BLaER1 treated with 17β-estradiol and CSF1 and Interleukin-3, amounts not matched to agents 10 nM and 100 nM (cell line): ENCODE measurements at regions not wholly inside any gene's neighbourhood (a gene's known extent, or its start where the extent isn't known, plus 50 kb on each side); places are given as distances from the start of the nearest gene placed in this dataset.
"Not testable (repeated sequence)": the region's sequence is repeated elsewhere in the genome, so short reads cannot be mapped to it uniquely, and the experiment has no call there.

Experiments used
- H3K27ac ChIP-seq, 11 experiments: shearing (Covaris generic); formaldehyde crosslinking; 2 replicates each; pipeline ENCODE4 v1.8.1; 2022
- H3K27me3 ChIP-seq, 11 experiments: shearing (Covaris generic); formaldehyde crosslinking; 2 replicates each; pipeline ENCODE4 v1.8.1; 2022
- H3K36me3 ChIP-seq, 11 experiments: shearing (Covaris generic); formaldehyde crosslinking; 2 replicates each; pipeline ENCODE4 v1.8.1; 2022
- H3K4me1 ChIP-seq, 10 experiments: shearing (Covaris generic); formaldehyde crosslinking; 2 replicates each; pipeline ENCODE4 v1.8.1; 2022
- H3K4me2 ChIP-seq, 11 experiments: shearing (Covaris generic); formaldehyde crosslinking; 2 replicates each; pipeline ENCODE4 v1.8.1; 2022
- H3K4me3 ChIP-seq, 10 experiments: shearing (Covaris generic); formaldehyde crosslinking; 2 replicates each; pipeline ENCODE4 v1.8.1; 2022
- H3K9ac ChIP-seq, 11 experiments: shearing (Covaris generic); formaldehyde crosslinking; 2 replicates each; pipeline ENCODE4 v1.8.1; 2022
- H3K9me3 ChIP-seq, 11 experiments: shearing (Covaris generic); formaldehyde crosslinking; replicated peaks in 1 of 11; 2 replicates each; pipeline ENCODE4 v1.8.1; 2022
- H4K20me1 ChIP-seq, 11 experiments: shearing (Covaris generic); formaldehyde crosslinking; 2 replicates each; pipeline ENCODE4 v1.8.1; 2022
- Cebpa-rat ChIP-seq, 11 experiments: shearing (Covaris generic); IDR thresholded peaks; 2 replicates each; pipeline ENCODE4 v1.8.1; 2022

- no peak overlapping the region for H3K4me3 ChIP-seq
- no peaks in the 10 kb centered on the region for H3K36me3 ChIP-seq
- H3K27ac ChIP-seq: no peak overlapping the region
- H3K9me3 ChIP-seq: no peaks in the 10 kb centered on the region
- peak overlapping the region in 7 of 11 experiments; percentile 89 to 94 (median 91); a peak in 12 of 22 replicates for H3K4me2 ChIP-seq
- no peak overlapping the region for H3K9ac ChIP-seq
- peaks cover 69 to 76% (median 72%) of the 10 kb centered on the region in 11 experiments for H3K27me3 ChIP-seq
- peaks cover 0 to 51% (median 34%) of the 10 kb centered on the region in 11 experiments; a peak in 15 of 22 replicates for H4K20me1 ChIP-seq
- TF ChIP-seq Cebpa-rat (IDR thresholded peaks at IDR 0.05): no peak
- H3K4me1 ChIP-seq: peaks cover 12 to 61% (median 51%) of the 10 kb centered on the region in 10 experiments
Observed at GRCh38 chr20:25859649-25860530, 163.2 kb upstream of the ZNF337 start.

- peaks cover 0 to 39% (median 26%) of the 10 kb centered on the region in 11 experiments; a peak in 15 of 22 replicates for H4K20me1 ChIP-seq
- peaks cover 9 to 52% (median 44%) of the 10 kb centered on the region in 10 experiments for H3K4me1 ChIP-seq
- peak overlapping the region in 9 of 10 experiments; percentile 7 to 60 (median 43); a peak in 15 of 20 replicates for H3K4me3 ChIP-seq
- no peak for TF ChIP-seq Cebpa-rat (IDR thresholded peaks at IDR 0.05)
- H3K27me3 ChIP-seq: peaks cover 58 to 65% (median 60%) of the 10 kb centered on the region in 11 experiments
- peak overlapping the region; percentile 38 to 79 (median 68) for H3K4me2 ChIP-seq
- H3K27ac ChIP-seq: no peak overlapping the region
- H3K9me3 ChIP-seq: no peaks in the 10 kb centered on the region
- no peaks in the 10 kb centered on the region for H3K36me3 ChIP-seq
- H3K9ac ChIP-seq: no peak overlapping the region
Observed at GRCh38 chr20:25858495-25859425, 162.1 kb upstream of the ZNF337 start.

DNA sequence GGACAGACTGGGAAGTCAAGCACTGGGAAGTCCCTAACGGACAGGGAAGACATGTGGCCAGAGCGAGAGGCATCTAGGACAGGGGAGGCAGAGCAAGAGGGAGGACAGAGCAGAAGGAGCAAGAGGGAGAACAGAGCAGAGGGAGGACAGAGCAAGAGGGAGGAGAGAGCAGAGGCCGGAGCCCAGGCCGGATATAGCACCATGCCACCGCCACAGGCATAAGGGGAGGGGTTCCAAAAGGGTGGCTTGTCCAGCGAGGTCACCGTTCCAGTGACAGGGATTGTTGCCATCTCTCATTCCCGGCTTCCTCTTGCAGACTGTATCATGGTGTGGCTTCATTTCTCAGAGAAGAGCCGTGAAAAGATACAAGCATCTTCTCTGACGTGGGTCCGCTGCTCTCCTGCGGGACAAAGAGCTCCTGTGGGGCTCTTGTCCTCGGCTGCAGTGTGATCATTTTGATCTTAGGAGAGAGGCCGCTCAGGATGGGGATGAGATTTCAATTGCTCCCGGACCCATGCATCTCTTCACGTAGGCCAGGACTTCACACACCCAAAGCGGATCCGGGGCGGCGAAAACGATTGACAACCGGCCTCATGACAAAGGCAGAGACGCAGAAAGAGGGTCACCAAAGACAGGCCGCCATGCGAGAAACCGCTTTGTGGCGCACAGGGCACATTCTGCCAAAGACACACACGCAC is 160.6 kb upstream of the ZNF337 start:
- H3K9ac ChIP-seq, H3K27ac ChIP-seq, H3K4me3 ChIP-seq, H3K4me2 ChIP-seq, H3K9me3 ChIP-seq, H3K36me3 ChIP-seq: not testable (repeated sequence)
- H3K4me1 ChIP-seq: peaks cover 5 to 43% (median 32%) of the 10 kb centered on the region in 10 experiments
- peaks cover 43 to 49% (median 45%) of the 10 kb centered on the region in 11 experiments for H3K27me3 ChIP-seq
- peaks cover 0 to 29% (median 20%) of the 10 kb centered on the region in 11 experiments; a peak in 14 of 22 replicates for H4K20me1 ChIP-seq

GRCh38 chr20:25856256-25856884 is 159.7 kb upstream of the ZNF337 start:
- no peaks in the 10 kb centered on the region for H3K36me3 ChIP-seq
- H4K20me1 ChIP-seq: peaks cover 0 to 26% (median 16%) of the 10 kb centered on the region in 11 experiments; a peak in 10 of 22 replicates
- H3K4me2 ChIP-seq: no peak overlapping the region; a peak in 1 of 22 replicates
- H3K4me3 ChIP-seq: no peak overlapping the region
- H3K27me3 ChIP-seq: peaks cover 36 to 41% (median 37%) of the 10 kb centered on the region in 11 experiments
- peaks cover 0 to 37% (median 26%) of the 10 kb centered on the region in 10 experiments; a peak in 14 of 20 replicates for H3K4me1 ChIP-seq
- no peaks in the 10 kb centered on the region for H3K9me3 ChIP-seq
- no peak for TF ChIP-seq Cebpa-rat (IDR thresholded peaks at IDR 0.05)
- no peak overlapping the region for H3K27ac ChIP-seq
- H3K9ac ChIP-seq: no peak overlapping the region

DNA sequence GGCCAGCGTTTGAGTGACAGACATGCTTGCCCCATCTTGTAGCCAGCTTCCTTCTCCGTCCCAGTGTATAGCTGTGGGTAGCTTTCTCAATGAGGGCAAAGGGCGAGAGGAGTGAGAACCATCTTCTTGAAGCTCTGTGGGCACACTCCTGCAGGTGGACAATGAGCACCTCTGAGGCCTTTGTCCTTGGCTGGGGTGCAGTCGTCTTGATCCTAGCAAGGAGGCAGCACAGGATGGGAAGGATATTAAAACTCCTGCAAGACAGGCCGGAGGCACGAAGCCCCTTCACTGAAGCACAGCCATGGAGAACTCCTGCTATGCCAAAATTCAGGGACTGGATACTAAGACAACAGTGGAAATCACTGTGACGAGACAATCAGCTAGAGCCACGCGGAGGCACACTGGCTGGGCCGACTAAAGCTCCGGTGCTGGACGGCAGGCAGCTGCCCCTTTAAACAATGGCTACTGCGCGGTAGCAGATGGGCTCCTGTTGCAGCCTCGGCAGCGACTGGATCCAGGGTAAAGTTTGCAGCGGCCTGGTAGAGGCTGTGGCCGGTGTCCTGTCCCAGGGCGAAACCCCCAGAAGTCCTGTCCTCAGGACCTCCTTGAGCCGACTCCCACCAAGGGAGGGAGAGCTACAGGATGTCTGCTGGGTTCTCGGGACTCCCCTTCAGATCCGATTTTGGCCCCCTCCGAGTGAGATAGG is 159.0 kb upstream of the ZNF337 start:
- not testable (repeated sequence) for H3K36me3 ChIP-seq, H3K9ac ChIP-seq, H3K4me2 ChIP-seq, H3K27ac ChIP-seq, H3K9me3 ChIP-seq, H3K4me3 ChIP-seq
- Histone ChIP-seq H3K4me1 (peaks cover 0 to 29% (median 19%) of the 10 kb centered on the region in 10 experiments; a peak in 14 of 20 replicates), H4K20me1 (peaks cover 0 to 22% (median 12%) of the 10 kb centered on the region in 11 experiments; a peak in 10 of 22 replicates), H3K27me3 (peaks cover 28 to 33% (median 29%) of the 10 kb centered on the region in 11 experiments)

DNA sequence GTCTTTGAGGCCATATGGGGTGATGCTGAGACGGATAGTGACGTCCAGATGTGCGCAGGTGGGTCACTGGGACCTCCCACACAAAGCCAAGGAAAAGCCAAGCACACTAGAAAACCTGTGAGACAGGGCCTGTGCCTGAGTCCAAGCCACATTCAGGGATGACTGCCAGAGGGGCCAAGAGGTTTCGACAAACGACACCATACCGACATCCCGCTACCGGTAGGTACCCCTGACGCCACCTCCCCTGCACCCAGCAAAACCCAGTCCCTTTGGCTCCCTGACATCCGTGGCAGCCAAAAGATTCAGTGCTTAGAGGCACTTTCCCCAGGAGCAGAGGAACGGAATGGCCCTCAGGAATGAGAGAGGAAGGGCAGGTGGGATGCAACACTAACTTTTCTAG is 158.0 kb upstream of the ZNF337 start:
- peaks cover 19 to 24% (median 20%) of the 10 kb centered on the region in 11 experiments for H3K27me3 ChIP-seq
- peaks cover 0 to 25% (median 12%) of the 10 kb centered on the region in 10 experiments; a peak in 14 of 20 replicates for H3K4me1 ChIP-seq
- H3K4me3 ChIP-seq, H3K9me3 ChIP-seq, H3K36me3 ChIP-seq, H3K9ac ChIP-seq, H3K27ac ChIP-seq: not testable (repeated sequence)
- H3K4me2 ChIP-seq: peak overlapping the region in 4 of 11 experiments; percentile 66 to 72 (median 67); a peak in 6 of 22 replicates
- peaks cover 0 to 12% (median 3%) of the 10 kb centered on the region in 11 experiments; a peak in 9 of 22 replicates for H4K20me1 ChIP-seq

DNA sequence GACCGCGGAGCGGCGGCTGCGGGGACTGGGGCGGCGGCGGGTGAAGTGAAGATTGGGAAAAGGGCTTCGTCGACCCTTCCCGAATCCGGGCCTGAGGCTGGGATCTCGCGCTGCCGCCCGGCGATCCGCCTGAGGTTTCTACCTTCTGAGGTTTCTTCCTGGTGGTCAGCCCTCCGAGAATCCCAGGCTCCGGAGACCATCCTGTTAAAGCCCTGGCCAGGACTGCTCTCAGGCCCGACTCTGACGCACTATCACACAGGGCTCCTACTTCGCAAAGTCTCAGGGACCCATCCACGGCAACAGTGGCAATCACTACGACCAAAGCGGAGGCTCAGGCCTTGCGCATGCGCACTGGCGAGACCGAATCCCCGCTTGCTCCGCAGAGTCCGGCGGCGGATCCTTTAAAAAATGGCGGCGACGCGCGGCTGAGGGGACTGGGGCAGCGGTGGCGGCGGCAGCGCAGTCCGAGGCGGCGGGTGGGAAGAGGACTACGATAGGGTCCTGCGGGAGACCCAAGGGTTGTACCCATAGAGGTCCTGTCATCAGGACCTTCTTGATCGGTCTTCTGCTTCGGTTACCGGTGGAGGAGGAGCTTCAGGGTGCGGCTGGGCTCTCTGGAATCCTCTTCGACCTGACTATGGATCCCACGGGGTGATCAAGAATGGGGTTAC is 157.2 kb upstream of the ZNF337 start:
- H3K4me3 ChIP-seq: peak overlapping the region; percentile 46 to 69 (median 60)
- H3K9ac ChIP-seq: peak overlapping the region; percentile 53 to 75 (median 63); a peak in 20 of 22 replicates
- not testable (repeated sequence) for H4K20me1 ChIP-seq, H3K9me3 ChIP-seq, H3K36me3 ChIP-seq
- peak overlapping the region in 6 of 11 experiments; percentile 20 to 38 (median 31); a peak in 8 of 22 replicates for H3K27ac ChIP-seq
- peaks cover 11 to 16% (median 11%) of the 10 kb centered on the region in 11 experiments for H3K27me3 ChIP-seq
- H3K4me1 ChIP-seq: peaks cover 0 to 17% (median 6%) of the 10 kb centered on the region in 10 experiments; a peak in 13 of 20 replicates
- H3K4me2 ChIP-seq: peak overlapping the region; percentile 65 to 77 (median 68)

GRCh38 chr20:25852968-25853717 is 156.5 kb upstream of the ZNF337 start:
- H3K4me2 ChIP-seq: peak overlapping the region; percentile 65 to 77 (median 68)
- not testable (repeated sequence) for H4K20me1 ChIP-seq, H3K9me3 ChIP-seq, H3K27me3 ChIP-seq, H3K4me1 ChIP-seq, H3K36me3 ChIP-seq
- peak overlapping the region; percentile 46 to 69 (median 60) for H3K4me3 ChIP-seq
- H3K27ac ChIP-seq: peak overlapping the region in 3 of 11 experiments; percentile 20 to 38 (median 25); a peak in 5 of 22 replicates
- H3K9ac ChIP-seq: peak overlapping the region; percentile 53 to 75 (median 63); a peak in 20 of 22 replicates

- H4K20me1 ChIP-seq, H3K36me3 ChIP-seq, H3K4me3 ChIP-seq, H3K9ac ChIP-seq, H3K4me1 ChIP-seq, H3K4me2 ChIP-seq, H3K27ac ChIP-seq, H3K27me3 ChIP-seq, H3K9me3 ChIP-seq: not testable (repeated sequence)
Observed at GRCh38 chr20:25850133-25850532, 153.5 kb upstream of the ZNF337 start.
